GM19023 (cell line): ENCODE measurements at regions not wholly inside any gene's neighbourhood (a gene's known extent, or its start where the extent isn't known, plus 50 kb on each side); places are given as distances from the start of the nearest gene placed in this dataset.

Source experiments
- ATAC-seq: cut with Tn5 transposase; IDR thresholded peaks from one replicate; pipeline ENCODE4 v1.9.1; 2021; ENCODE audit warnings: mild to moderate bottlenecking, moderate library complexity; ENCODE audit not compliant: unreplicated experiment

GRCh38 chr13:26942184-26942583, 181.6 kb upstream of the GPR12 start:
- no peak for ATAC-seq

- ATAC-seq, result no peak
These were observed 181.0 kb upstream of the GPR12 start for GRCh38 chr13:26941345-26942174.

- no peak for ATAC-seq
These were observed 173.5 kb upstream of the GPR12 start for GRCh38 chr13:26934096-26934495.

GRCh38 chr13:26932465-26932864, 171.9 kb upstream of the GPR12 start:
- ATAC-seq, result no peak

GRCh38 chr13:26929971-26930730, 169.6 kb upstream of the GPR12 start:
- ATAC-seq, result peak; percentile 67

GRCh38 chr13:26927511-26927910, 166.9 kb upstream of the GPR12 start:
- no peak for ATAC-seq

- no peak for ATAC-seq
These were observed 165.8 kb upstream of the GPR12 start for GRCh38 chr13:26926371-26926770.

- ATAC-seq, result no peak
These were observed 163.4 kb upstream of the GPR12 start for GRCh38 chr13:26923824-26924605.

GRCh38 chr13:26921918-26922317, 161.3 kb upstream of the GPR12 start:
- ATAC-seq, result no peak

- ATAC-seq, result no peak
These were observed 160.2 kb upstream of the GPR12 start for GRCh38 chr13:26920614-26921355.

- no peak for ATAC-seq
These were observed 159.1 kb upstream of the GPR12 start for GRCh38 chr13:26919732-26920131.

GRCh38 chr13:26919311-26919710, 158.7 kb upstream of the GPR12 start:
- no peak for ATAC-seq

- peak; percentile 47 for ATAC-seq
These were observed 154.0 kb upstream of the GPR12 start for GRCh38 chr13:26914624-26915023.

- no peak for ATAC-seq
These were observed 153.6 kb upstream of the GPR12 start for GRCh38 chr13:26914148-26914547.

GRCh38 chr13:26910754-26911465, 150.3 kb upstream of the GPR12 start:
- no peak for ATAC-seq

GRCh38 chr13:26909477-26909876, 148.9 kb upstream of the GPR12 start:
- ATAC-seq, result no peak

- no peak for ATAC-seq
These were observed 147.5 kb upstream of the GPR12 start for GRCh38 chr13:26908126-26908525.

- no peak for ATAC-seq
These were observed 138.6 kb upstream of the GPR12 start for GRCh38 chr13:26899202-26899601.

- ATAC-seq, result no peak
These were observed 137.3 kb upstream of the GPR12 start for GRCh38 chr13:26897706-26898550.
